GM19452 (cell line): ENCODE measurements at regions not wholly inside any gene's neighbourhood (a gene's known extent, or its start where the extent isn't known, plus 50 kb on each side); places are given as distances from the start of the nearest gene placed in this dataset.

Experiments
- ATAC-seq: cut with Tn5 transposase; IDR thresholded peaks from one replicate; pipeline ENCODE4 v1.9.1; 2021; ENCODE audit not compliant: unreplicated experiment

GRCh38 chr1:185375583-185375982 is 58.5 kb upstream of the IVNS1ABP start:
- no peak for ATAC-seq

- no peak for ATAC-seq
Measured at GRCh38 chr1:185373813-185374529, 56.9 kb upstream of the IVNS1ABP start.

- ATAC-seq: no peak
Measured at GRCh38 chr1:185369786-185370185, 52.7 kb upstream of the IVNS1ABP start.

GRCh38 chr1:185368913-185369491 is 52.0 kb upstream of the IVNS1ABP start:
- ATAC-seq: no peak

- no peak for ATAC-seq
Measured at GRCh38 chr1:185368313-185368855, 51.3 kb upstream of the IVNS1ABP start.

- ATAC-seq: no peak
Measured at GRCh38 chr1:185367218-185367617, 50.2 kb upstream of the IVNS1ABP start.
